Amygdala (tissue), 56 donors: ENCODE measurements at regions not wholly inside any gene's neighbourhood (a gene's known extent, or its start where the extent isn't known, plus 50 kb on each side); places are given as distances from the start of the nearest gene placed in this dataset.

ENCODE experiments used
- DNase-seq, 56 donors: peaks; one replicate each; lab custom pipeline; 2025; lab: John Stamatoyannopoulos, UW

DNA sequence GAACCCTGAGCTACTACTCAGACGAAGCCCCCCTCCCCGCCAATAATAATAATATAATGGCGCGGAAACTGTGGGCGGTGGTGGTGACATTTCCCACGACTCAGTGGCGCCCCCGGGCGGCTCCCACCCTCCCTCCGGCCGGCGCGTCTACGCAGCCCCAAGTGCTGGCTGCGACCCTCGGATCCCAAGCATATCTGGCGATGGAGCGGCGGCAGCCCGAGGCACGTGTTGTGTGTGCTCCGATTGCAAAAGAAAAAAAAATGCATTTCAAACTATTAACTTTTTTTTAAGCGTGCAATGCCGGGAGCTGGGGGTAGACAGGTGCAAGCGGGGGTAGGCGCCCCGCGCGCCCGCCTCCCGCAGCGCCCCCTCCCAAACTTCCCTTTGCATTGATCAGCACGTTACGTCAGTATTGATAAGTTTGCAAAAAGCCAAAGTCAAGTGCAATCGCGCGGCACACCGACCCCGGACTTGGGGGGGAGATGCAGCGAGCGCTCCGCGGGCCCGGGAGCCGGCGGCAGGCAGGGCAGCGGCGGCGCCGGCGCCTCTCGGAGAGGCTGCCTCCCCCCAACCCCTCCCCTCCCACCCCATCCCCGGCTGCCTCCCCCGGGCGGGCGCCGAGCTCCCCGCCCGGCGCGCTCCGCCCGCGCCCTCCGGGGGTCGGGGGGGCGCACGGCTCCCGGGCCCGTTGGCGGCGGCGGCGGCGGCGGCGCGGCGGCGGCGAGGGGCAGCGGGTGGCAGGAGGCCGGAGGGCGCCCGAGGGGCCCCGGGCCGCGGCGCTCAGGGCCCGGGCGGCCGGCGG, 113.1 kb upstream of the MYL2 start:
- DNase-seq = no peak

GRCh38 chr12:111032591-111032919, 112.2 kb upstream of the MYL2 start:
- no peak for DNase-seq

- no peak for DNase-seq
Observed at GRCh38 chr12:111031916-111032590, 111.7 kb upstream of the MYL2 start.

DNA sequence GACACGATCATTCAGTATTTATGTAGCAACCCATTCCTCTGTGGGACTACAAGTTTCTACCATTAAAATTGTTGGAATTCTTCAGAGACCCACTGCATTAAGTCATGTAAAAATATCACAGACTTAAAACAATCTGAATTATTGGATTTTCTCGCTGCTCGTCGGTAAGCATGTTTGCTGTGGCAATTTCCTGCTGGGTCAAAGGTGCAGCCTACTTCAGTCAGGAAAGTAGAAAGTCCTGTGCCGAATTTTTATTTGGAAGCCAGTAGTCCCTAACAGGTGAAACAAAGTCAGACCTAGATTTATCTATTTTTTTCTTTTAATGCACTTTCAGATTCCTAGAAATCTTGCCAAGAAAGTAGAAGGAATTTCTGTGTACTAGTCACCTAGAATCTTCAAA, 110.4 kb upstream of the MYL2 start:
- no peak for DNase-seq

DNA sequence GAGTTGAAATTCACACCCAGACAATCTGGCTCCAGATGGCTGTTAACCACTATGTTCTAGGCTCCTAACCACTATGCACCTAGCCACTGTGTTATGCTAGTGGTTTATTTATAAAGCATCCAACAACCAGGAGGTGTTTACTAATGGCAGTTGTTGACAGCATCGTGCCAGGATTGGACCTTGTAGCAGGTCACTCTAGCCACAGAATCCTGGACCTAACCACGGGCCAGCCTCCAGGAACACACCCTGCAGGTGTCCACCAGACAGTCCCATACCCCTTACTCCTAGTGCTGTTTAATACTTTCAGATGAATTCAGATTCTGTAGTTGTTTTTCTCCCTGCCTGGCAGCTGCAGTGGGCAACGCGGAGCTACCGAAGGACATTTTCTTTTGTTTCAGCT, 109.4 kb upstream of the MYL2 start:
- no peak for DNase-seq

GRCh38 chr12:111029305-111029704, 108.9 kb upstream of the MYL2 start:
- no peak for DNase-seq

GRCh38 chr12:111028830-111029229, 108.5 kb upstream of the MYL2 start:
- DNase-seq = no peak

- no peak for DNase-seq
Observed at GRCh38 chr12:111027431-111027830, 107.1 kb upstream of the MYL2 start.

DNA sequence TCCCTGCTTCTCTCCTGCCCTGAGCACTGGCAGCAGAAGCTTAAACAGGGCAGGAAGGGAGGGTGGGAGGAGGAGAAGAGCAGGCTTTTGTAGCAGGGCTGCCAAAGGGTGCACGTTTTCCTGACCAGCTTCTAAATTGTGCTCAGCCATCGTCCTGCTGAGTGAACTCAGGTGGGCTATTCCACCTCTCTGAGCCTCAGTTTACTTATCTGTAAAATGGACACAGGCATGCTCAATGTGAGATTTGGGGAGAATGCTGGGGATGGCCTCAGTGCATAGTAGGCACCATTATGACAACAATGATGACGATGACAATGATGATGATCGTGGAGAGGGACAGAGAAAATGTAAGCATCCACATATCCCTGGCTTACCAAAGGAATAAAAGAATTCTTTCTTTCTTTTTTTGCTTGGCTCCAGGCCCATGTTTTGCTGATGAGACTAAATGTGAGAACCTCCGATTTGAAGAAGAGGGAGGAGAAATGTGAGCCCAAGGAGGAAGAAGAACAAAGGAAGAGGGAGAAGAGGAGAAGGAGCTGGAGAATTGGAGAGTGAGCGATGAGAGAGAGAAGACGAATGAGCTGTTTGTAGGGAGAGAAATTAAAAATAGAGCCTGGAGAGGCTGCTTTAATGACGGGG, 105.5 kb upstream of the MYL2 start:
- no peak for DNase-seq

- no peak for DNase-seq
Observed at GRCh38 chr12:111025301-111025700, 104.9 kb upstream of the MYL2 start.

- DNase-seq = peak in 15 of 56 donors; percentile 2 to 51 (median 11)
Observed at GRCh38 chr12:111024205-111024801, 103.9 kb upstream of the MYL2 start.

DNA sequence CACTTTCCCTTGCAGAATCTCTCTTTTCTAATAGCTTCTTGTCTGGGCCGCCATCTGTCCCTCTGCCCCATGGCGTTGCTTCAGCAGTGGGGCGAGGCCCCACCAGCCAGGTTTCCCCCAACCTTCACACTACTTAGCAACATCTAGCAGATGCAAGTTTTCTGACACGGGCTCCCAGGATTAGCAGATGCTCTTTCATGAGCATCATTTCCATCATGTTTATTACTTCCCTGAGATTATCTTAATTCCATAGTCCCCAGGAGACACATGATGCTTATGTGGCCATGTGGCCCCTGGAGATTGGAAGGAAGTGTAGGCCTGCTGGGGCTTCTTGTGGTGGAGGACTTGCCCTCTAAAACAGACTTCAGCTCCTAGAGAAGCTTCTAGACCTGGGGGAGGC, 102.0 kb upstream of the MYL2 start:
- no peak for DNase-seq

DNA sequence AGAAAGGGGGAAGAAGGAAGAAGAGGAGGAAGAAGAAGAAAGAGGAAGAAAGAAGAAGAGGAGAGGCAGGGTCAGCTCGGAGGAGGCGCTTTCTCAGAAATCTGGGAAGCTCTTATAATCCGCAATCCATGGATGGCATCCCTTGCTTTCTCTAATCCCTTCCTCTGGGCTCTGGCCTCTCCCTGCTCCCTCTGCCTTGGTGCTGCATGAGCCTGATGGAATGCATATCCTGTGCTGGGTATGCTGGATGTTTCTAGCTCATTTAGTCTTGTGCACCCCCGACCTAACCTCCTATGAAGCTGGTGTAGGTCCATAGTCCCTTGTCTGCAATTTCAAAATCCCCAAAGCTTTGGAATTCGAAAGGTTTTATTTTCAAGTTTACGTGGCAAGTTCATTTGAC, 94.2 kb upstream of the MYL2 start:
- no peak for DNase-seq

GRCh38 chr12:111012918-111013317, 92.5 kb upstream of the MYL2 start:
- DNase-seq = no peak

DNA sequence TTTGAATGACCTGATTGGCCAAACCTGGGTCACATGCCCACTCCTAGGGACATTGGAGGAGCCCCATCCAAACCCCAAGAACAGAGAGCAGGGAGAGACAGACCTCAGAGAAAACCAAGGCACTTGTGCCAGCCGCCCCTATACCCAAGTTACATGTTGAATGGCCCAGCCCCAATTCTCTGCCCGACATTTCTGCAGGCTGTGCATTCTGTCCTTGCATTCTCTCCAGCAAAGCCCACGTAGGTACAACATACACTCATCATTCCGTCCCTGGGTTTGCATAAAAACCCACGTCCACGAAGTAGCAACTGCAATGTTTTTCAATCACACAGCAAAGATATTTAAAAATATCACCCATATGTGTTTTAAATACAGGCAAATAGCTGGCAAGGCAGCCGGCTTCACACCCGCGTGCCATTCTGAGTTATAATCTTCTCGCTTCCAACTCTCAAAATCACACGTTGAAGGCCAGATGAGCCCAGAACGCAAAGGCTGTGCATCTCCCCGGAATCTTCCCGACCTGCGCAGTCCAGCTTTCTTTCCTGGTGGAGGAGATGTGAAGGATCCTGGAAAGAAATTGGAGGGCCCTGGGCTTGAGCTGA, 91.7 kb upstream of the MYL2 start:
- DNase-seq = peak in 10 of 56 donors; percentile 4 to 61 (median 18)

DNA sequence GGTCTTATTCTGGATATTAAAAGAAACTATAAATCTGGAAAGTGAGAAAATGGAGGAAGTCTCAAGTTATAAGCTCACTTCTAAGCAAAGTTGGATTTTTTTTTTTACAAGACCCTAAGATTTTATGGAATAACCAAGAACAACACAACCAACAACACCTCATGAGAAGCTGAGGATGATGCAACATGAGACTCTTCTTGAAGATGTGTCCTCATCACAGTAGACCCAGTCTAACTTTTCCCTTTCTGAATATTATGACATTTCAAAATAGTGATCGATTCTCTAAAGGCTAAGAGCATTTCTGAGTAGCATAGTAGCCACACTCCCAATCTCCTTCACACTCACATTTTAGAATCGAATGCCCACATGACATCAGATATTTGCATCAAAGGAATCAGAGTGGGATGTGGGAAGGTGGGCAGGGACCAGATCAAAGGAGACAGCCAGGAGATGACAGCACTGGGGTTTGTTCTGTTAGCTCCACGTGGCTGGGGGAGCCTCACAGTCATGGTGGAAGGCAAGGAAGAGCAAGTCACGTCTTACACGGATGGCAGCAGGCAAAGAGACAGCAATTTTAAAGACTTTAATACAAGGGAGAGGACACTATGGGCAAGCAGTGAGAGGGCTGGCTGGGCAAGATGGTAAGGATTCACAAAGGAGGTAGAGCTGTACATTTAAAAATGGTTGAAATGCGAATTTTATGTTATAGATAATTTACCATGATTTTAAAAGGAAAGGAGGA, 90.7 kb upstream of the MYL2 start:
- DNase-seq = no peak

GRCh38 chr12:111010061-111010460, 89.7 kb upstream of the MYL2 start:
- no peak for DNase-seq

- no peak for DNase-seq
Observed at GRCh38 chr12:111006621-111007020, 86.2 kb upstream of the MYL2 start.

DNA sequence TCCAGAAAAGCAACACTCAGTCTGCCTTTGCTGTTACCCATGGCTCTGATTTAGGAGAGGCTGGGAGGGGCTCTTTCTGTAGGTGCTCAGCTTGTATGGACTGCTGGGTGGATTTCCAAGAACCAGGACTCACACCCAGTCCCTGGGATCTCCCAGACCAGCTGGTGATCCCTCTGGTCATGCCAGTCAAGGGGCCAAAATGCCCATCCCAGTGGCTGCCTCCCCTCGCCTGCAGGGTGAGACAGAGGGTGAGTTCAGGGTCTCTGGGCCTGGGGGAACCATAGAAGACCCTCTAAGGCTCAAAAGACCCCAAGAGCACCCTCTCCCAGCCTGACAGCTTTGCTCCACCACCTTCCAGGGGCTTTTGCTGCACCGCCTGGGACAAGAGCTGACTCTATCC, 78.6 kb upstream of the MYL2 start:
- DNase-seq = no peak

DNA sequence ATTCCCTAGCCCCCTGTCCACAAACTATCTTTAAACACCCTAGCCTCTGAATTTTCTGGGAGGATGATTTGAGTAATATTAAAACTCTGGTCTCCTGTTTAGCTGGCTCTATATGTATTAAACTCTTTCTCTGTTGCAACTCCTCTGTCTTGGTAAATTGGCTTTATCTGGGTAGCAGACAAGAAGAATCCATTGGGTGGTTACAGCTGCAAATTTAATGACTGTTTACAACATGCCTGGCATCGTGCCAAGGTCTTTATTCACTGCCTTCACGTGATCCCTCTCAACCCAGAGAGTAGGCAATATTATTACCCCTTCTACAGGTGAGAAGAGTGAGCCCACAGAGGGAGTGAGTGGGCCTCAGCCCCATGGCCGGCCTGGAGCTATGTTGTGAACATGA, 77.8 kb upstream of the MYL2 start:
- no peak for DNase-seq
